NCI-H345 treated with DMSO at 0.1 percent for 48 hours (cell line): ENCODE measurements at regions not wholly inside any gene's neighbourhood (a gene's known extent, or its start where the extent isn't known, plus 50 kb on each side); places are given as distances from the start of the nearest gene placed in this dataset.
A peak's percentile ranks its signal among the peaks of the same experiment; 100 is the strongest.

ENCODE experiments used
- DNase-seq: peaks from one replicate; lab custom pipeline; 2025; ENCODE audit not compliant: unreplicated experiment; lab: John Stamatoyannopoulos, UW

GRCh38 chr12:92468358-92469020 lies 234.3 kb upstream of the PLEKHG7 start:
- peak; percentile 5 for DNase-seq

- no peak for DNase-seq
These were observed 234.9 kb upstream of the PLEKHG7 start for GRCh38 chr12:92467886-92468285.

- DNase-seq: peak; percentile 73
These were observed 236.1 kb upstream of the PLEKHG7 start for GRCh38 chr12:92466391-92467305.

GRCh38 chr12:92465786-92466295 lies 236.9 kb upstream of the PLEKHG7 start:
- DNase-seq: no peak

GRCh38 chr12:92464911-92465310 lies 237.9 kb upstream of the PLEKHG7 start:
- DNase-seq: no peak

GRCh38 chr12:92463171-92463570 lies 239.6 kb upstream of the PLEKHG7 start:
- DNase-seq: no peak

GRCh38 chr12:92462527-92462926 lies 240.3 kb upstream of the PLEKHG7 start:
- DNase-seq: no peak

- DNase-seq: no peak
These were observed 240.7 kb upstream of the PLEKHG7 start for GRCh38 chr12:92462049-92462448.

- no peak for DNase-seq
These were observed 242.9 kb upstream of the PLEKHG7 start for GRCh38 chr12:92459850-92460249.

GRCh38 chr12:92458996-92459395 lies 243.8 kb upstream of the PLEKHG7 start:
- no peak for DNase-seq

GRCh38 chr12:92457458-92458180 lies 245.2 kb upstream of the PLEKHG7 start:
- no peak for DNase-seq

- DNase-seq: no peak
These were observed 250.0 kb upstream of the PLEKHG7 start for GRCh38 chr12:92452763-92453162.

- no peak for DNase-seq
These were observed 256.7 kb upstream of the PLEKHG7 start for GRCh38 chr12:92446083-92446460.

- DNase-seq: no peak
These were observed 257.3 kb upstream of the PLEKHG7 start for GRCh38 chr12:92445253-92446082.

- no peak for DNase-seq
These were observed 258.0 kb upstream of the PLEKHG7 start for GRCh38 chr12:92444763-92445162.

GRCh38 chr12:92442782-92443181 lies 260.0 kb upstream of the PLEKHG7 start:
- no peak for DNase-seq

- no peak for DNase-seq
These were observed 262.7 kb upstream of the PLEKHG7 start for GRCh38 chr12:92440072-92440471.

GRCh38 chr12:92439420-92439805 lies 263.4 kb upstream of the PLEKHG7 start:
- DNase-seq: no peak

GRCh38 chr12:92438641-92439419 lies 264.0 kb upstream of the PLEKHG7 start:
- no peak for DNase-seq

GRCh38 chr12:92437452-92437851 lies 265.3 kb upstream of the PLEKHG7 start:
- no peak for DNase-seq
